ENCODE measurements at regions not wholly inside any gene's neighbourhood (a gene's known extent, or its start where the extent isn't known, plus 50 kb on each side); places are given as distances from the start of the nearest gene placed in this dataset.

DNA sequence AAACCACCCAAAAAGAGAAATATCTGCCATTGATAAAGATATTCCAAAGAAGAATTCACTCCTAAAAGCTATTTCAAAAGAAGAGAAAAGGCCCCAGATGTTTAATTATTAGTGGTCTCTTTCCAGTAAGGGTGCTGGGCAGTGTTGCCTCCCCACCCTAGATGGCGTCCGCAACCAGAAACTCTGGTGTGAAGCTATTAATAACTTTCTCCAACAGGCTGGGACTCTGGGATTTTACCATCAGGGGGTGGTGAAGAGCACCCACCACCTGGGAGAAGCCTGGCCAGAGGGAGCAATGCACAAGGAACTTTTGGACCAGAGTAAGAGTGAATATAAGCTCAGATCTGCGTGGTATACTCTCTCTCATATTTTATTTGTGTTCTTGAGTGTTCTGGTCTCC lies 115.4 kb upstream of the TIAM1 start:
- no peaks in the 10 kb centered on the region for H3K4me1 ChIP-seq (ENCODE audit: insufficient read depth, low read length)
- H3K9ac ChIP-seq (ENCODE audit: low read depth, low read length): no peak overlapping the region
- no peaks in the 10 kb centered on the region for H3K36me3 ChIP-seq (ENCODE audit: insufficient read depth, low read length)
- no peaks in the 10 kb centered on the region for H3K9me3 ChIP-seq (ENCODE audit: control insufficient read depth, insufficient read depth, low read length)

DNA sequence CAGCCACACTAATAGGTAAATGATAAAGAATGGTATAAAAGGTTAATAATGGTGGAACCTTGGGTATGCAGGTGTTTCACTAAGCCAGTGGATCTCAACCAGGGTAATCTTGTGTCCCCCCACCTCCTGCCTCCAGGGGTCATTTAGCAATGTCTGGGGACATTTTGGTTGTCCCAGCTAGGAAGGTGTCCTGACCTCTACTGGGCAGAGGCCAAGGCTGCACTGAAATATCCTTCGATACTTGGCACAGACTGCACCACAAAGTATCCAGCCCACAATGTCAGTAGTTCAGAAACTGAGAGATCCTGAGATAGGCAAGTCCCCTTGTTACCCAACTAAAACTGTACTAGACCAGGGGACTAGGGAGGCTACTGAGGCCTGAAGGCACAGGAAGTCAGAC lies 113.6 kb upstream of the TIAM1 start:
- no peaks in the 10 kb centered on the region for H3K9me3 ChIP-seq (ENCODE audit: control insufficient read depth, insufficient read depth, low read length)
- H3K4me1 ChIP-seq (ENCODE audit: insufficient read depth, low read length): no peaks in the 10 kb centered on the region
- no peak overlapping the region for H3K9ac ChIP-seq (ENCODE audit: low read depth, low read length)
- no peaks in the 10 kb centered on the region for H3K36me3 ChIP-seq (ENCODE audit: insufficient read depth, low read length)

DNA sequence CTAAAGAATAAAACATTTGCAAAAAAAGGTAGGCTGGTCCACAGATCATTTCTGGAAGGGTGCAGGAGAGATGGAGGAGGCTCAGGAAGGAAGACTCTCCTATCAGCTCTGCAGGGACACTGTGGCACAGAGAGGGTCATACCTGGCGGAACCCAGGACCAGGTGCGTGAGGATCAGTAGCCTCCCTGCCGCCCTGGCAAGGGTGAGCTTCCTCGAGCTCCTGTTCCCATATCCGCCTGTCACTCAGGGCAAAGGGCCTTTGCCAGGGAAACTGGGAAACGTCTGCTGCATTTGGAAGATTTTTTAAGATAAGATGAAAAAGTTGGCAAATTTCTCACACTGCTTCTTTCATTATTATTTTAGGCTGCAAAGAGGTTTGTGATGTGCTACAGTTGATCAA lies 112.1 kb upstream of the TIAM1 start:
- H3K9me3 ChIP-seq (ENCODE audit: control insufficient read depth, insufficient read depth, low read length): no peaks in the 10 kb centered on the region
- no peak overlapping the region for H3K9ac ChIP-seq (ENCODE audit: low read depth, low read length)
- H3K4me1 ChIP-seq (ENCODE audit: insufficient read depth, low read length): no peaks in the 10 kb centered on the region
- no peaks in the 10 kb centered on the region for H3K36me3 ChIP-seq (ENCODE audit: insufficient read depth, low read length)

DNA sequence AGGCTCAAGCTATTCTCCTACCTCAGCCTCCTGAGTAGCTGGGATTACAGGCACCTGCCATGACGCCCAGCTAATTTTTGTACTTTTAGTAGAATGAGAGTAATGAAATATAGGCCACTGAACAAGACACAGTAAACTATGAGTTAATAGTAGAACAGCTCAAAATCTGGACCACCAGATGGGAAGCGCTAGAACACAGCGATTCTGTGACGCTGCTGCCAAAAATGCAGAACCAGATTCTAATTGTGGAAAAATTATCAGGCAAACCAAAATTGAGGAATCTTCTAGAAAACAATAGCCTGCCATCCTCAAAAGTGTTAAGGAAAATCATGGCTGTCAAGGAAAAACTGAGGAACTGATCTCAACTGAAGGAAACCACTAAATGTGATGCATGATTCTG lies 111.4 kb upstream of the TIAM1 start:
- no peaks in the 10 kb centered on the region for H3K4me1 ChIP-seq (ENCODE audit: insufficient read depth, low read length)
- no peak overlapping the region for H3K9ac ChIP-seq (ENCODE audit: low read depth, low read length)
- no peaks in the 10 kb centered on the region for H3K36me3 ChIP-seq (ENCODE audit: insufficient read depth, low read length)
- H3K9me3 ChIP-seq (ENCODE audit: control insufficient read depth, insufficient read depth, low read length): no peaks in the 10 kb centered on the region

- H3K9ac ChIP-seq (ENCODE audit: low read depth, low read length): no peak overlapping the region
- H3K36me3 ChIP-seq (ENCODE audit: insufficient read depth, low read length): no peaks in the 10 kb centered on the region
- H3K4me1 ChIP-seq (ENCODE audit: insufficient read depth, low read length): no peaks in the 10 kb centered on the region
- H3K9me3 ChIP-seq (ENCODE audit: control insufficient read depth, insufficient read depth, low read length): no peaks in the 10 kb centered on the region
These were observed 106.9 kb upstream of the TIAM1 start for GRCh38 chr21:31450980-31451379.

DNA sequence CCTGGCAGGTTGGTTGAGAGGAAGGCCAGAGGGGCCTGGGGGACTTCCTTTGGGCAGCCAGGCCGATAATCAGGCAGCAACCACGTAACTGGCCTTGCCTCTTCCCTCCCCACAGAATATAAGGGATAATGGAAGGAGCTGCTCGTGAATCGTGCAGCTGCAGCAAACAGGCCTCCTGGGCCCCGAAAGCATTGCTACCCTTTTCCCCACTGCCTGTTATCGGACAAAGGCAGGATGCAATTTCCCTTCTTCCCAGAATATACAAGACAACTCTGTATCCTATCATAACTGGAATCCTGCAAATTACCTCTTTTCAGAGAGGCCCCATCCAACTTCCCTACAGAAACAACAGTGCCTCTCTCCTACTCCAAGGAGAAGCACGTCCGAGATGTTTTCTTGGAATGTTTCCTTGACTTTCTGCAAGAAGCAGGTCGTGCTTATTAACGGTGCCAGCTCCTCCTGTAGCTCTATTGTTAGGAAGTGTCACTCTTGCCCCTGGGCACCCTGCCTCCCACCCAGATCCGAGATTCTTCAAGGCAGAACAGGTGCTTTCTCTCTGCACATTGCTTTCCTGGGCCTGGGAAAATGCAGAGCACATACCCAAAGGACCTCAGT lies 106.0 kb upstream of the TIAM1 start:
- Histone ChIP-seq H3K36me3 (ENCODE audit: insufficient read depth, low read length) (no peaks in the 10 kb centered on the region), H3K9ac (ENCODE audit: low read depth, low read length) (no peak overlapping the region), H3K4me1 (ENCODE audit: insufficient read depth, low read length) (no peaks in the 10 kb centered on the region), H3K9me3 (ENCODE audit: control insufficient read depth, insufficient read depth, low read length) (no peaks in the 10 kb centered on the region)

GRCh38 chr21:31448496-31448895 lies 104.4 kb upstream of the TIAM1 start:
- H3K9me3 ChIP-seq (ENCODE audit: control insufficient read depth, insufficient read depth, low read length): no peaks in the 10 kb centered on the region

GRCh38 chr21:31447505-31447904 lies 103.4 kb upstream of the TIAM1 start:
- no peaks in the 10 kb centered on the region for H3K9me3 ChIP-seq (ENCODE audit: control insufficient read depth, insufficient read depth, low read length)
- H3K4me1 ChIP-seq (ENCODE audit: insufficient read depth, low read length): no peaks in the 10 kb centered on the region
- no peaks in the 10 kb centered on the region for H3K36me3 ChIP-seq (ENCODE audit: insufficient read depth, low read length)
- no peak overlapping the region for H3K9ac ChIP-seq (ENCODE audit: low read depth, low read length)

More at GRCh38 chr21:31448496-31448895, 104.4 kb upstream of the TIAM1 start:
- no peak overlapping the region for H3K9ac ChIP-seq (ENCODE audit: low read depth, low read length)
- H3K36me3 ChIP-seq (ENCODE audit: insufficient read depth, low read length): no peaks in the 10 kb centered on the region
- no peaks in the 10 kb centered on the region for H3K4me1 ChIP-seq (ENCODE audit: insufficient read depth, low read length)

GRCh38 chr21:31446226-31446855 lies 102.3 kb upstream of the TIAM1 start:
- Histone ChIP-seq H3K4me1 (ENCODE audit: insufficient read depth, low read length) (no peaks in the 10 kb centered on the region), H3K9ac (ENCODE audit: low read depth, low read length) (no peak overlapping the region), H3K36me3 (ENCODE audit: insufficient read depth, low read length) (no peaks in the 10 kb centered on the region), H3K9me3 (ENCODE audit: control insufficient read depth, insufficient read depth, low read length) (no peaks in the 10 kb centered on the region)

- Histone ChIP-seq H3K9me3 (ENCODE audit: control insufficient read depth, insufficient read depth, low read length) (no peaks in the 10 kb centered on the region), H3K4me1 (ENCODE audit: insufficient read depth, low read length) (no peaks in the 10 kb centered on the region), H3K9ac (ENCODE audit: low read depth, low read length) (no peak overlapping the region), H3K36me3 (ENCODE audit: insufficient read depth, low read length) (no peaks in the 10 kb centered on the region)
These were observed 101.1 kb upstream of the TIAM1 start for GRCh38 chr21:31445137-31445536.

GRCh38 chr21:31443736-31444521 lies 99.9 kb upstream of the TIAM1 start:
- H3K9ac ChIP-seq (ENCODE audit: low read depth, low read length): no peak overlapping the region
- H3K4me1 ChIP-seq (ENCODE audit: insufficient read depth, low read length): no peaks in the 10 kb centered on the region
- no peaks in the 10 kb centered on the region for H3K36me3 ChIP-seq (ENCODE audit: insufficient read depth, low read length)
- H3K9me3 ChIP-seq (ENCODE audit: control insufficient read depth, insufficient read depth, low read length): no peaks in the 10 kb centered on the region

DNA sequence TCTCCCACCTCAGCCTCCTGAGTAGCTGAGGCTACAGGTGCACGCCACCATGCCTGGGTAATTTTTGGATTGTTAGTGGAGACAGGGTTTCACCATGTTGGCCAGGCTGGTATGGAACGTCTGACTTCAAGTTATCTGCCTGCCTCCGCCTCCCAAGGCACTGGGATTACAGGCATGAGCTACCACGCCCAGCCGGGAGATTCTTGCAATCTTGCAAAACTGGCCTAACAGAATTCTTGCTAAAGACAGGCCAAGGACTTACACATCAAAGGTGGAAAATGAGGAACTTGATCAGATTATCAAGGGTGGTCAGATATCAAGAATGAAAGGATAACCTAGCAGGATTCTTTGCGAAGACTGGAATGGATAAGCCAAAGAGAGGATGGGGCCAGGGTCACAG lies 98.3 kb upstream of the TIAM1 start:
- Histone ChIP-seq H3K4me1 (ENCODE audit: insufficient read depth, low read length) (no peaks in the 10 kb centered on the region), H3K9ac (ENCODE audit: low read depth, low read length) (no peak overlapping the region), H3K36me3 (ENCODE audit: insufficient read depth, low read length) (no peaks in the 10 kb centered on the region), H3K9me3 (ENCODE audit: control insufficient read depth, insufficient read depth, low read length) (no peaks in the 10 kb centered on the region)

- no peak overlapping the region for H3K9ac ChIP-seq (ENCODE audit: low read depth, low read length)
- H3K4me1 ChIP-seq (ENCODE audit: insufficient read depth, low read length): peaks cover 4% of the 10 kb centered on the region; the same call in 1 of the 2 replicates
- H3K9me3 ChIP-seq (ENCODE audit: control insufficient read depth, insufficient read depth, low read length): no peaks in the 10 kb centered on the region
- H3K36me3 ChIP-seq (ENCODE audit: insufficient read depth, low read length): no peaks in the 10 kb centered on the region
These were observed 85.4 kb upstream of the TIAM1 start for GRCh38 chr21:31429506-31429905.

GRCh38 chr21:31426235-31426797 lies 82.3 kb upstream of the TIAM1 start:
- Histone ChIP-seq H3K36me3 (ENCODE audit: insufficient read depth, low read length) (no peaks in the 10 kb centered on the region), H3K9me3 (ENCODE audit: control insufficient read depth, insufficient read depth, low read length) (no peaks in the 10 kb centered on the region), H3K4me1 (ENCODE audit: insufficient read depth, low read length) (peaks cover 4% of the 10 kb centered on the region; the same call in 1 of the 2 replicates), H3K9ac (ENCODE audit: low read depth, low read length) (no peak overlapping the region)

- H3K9ac ChIP-seq (ENCODE audit: low read depth, low read length): no peak overlapping the region
- H3K36me3 ChIP-seq (ENCODE audit: insufficient read depth, low read length): no peaks in the 10 kb centered on the region
- no peaks in the 10 kb centered on the region for H3K9me3 ChIP-seq (ENCODE audit: control insufficient read depth, insufficient read depth, low read length)
- peaks cover 4% of the 10 kb centered on the region; the same call in 1 of the 2 replicates for H3K4me1 ChIP-seq (ENCODE audit: insufficient read depth, low read length)
These were observed 81.1 kb upstream of the TIAM1 start for GRCh38 chr21:31425138-31425537.
